GF-D8 (cell line): ENCODE measurements at regions not wholly inside any gene's neighbourhood (a gene's known extent, or its start where the extent isn't known, plus 50 kb on each side); places are given as distances from the start of the nearest gene placed in this dataset.
"Not testable (repeated sequence)": the region's sequence is repeated elsewhere in the genome, so short reads cannot be mapped to it uniquely, and the experiment has no call there.

Source experiments
- DNase-seq: peaks from one replicate; lab custom pipeline; 2025; lab: John Stamatoyannopoulos, UW

GRCh38 chr9:31334837-31335528, 1049.5 kb upstream of the ACO1 start:
- no peak for DNase-seq

- no peak for DNase-seq
These were observed 1048.8 kb upstream of the ACO1 start for GRCh38 chr9:31335529-31336234.

GRCh38 chr9:31336386-31336785, 1048.1 kb upstream of the ACO1 start:
- no peak for DNase-seq

- no peak for DNase-seq
These were observed 1047.6 kb upstream of the ACO1 start for GRCh38 chr9:31336841-31337240.

GRCh38 chr9:31347082-31347617, 1037.3 kb upstream of the ACO1 start:
- no peak for DNase-seq

- no peak for DNase-seq
These were observed 1029.1 kb upstream of the ACO1 start for GRCh38 chr9:31355159-31355882.

GRCh38 chr9:31355965-31356364, 1028.5 kb upstream of the ACO1 start:
- DNase-seq = no peak

GRCh38 chr9:31359071-31359470, 1025.4 kb upstream of the ACO1 start:
- no peak for DNase-seq

GRCh38 chr9:31364171-31364570, 1020.3 kb upstream of the ACO1 start:
- no peak for DNase-seq

- no peak for DNase-seq
These were observed 1011.5 kb upstream of the ACO1 start for GRCh38 chr9:31372799-31373587.

GRCh38 chr9:31377358-31377757, 1007.1 kb upstream of the ACO1 start:
- no peak for DNase-seq

- no peak for DNase-seq
These were observed 995.8 kb upstream of the ACO1 start for GRCh38 chr9:31388660-31389059.

- DNase-seq = no peak
These were observed 995.4 kb upstream of the ACO1 start for GRCh38 chr9:31389075-31389474.

- no peak for DNase-seq
These were observed 993.9 kb upstream of the ACO1 start for GRCh38 chr9:31390403-31391025.

- peak; percentile 1 for DNase-seq
These were observed 991.2 kb upstream of the ACO1 start for GRCh38 chr9:31393240-31393639.

GRCh38 chr9:31394015-31394473, 990.4 kb upstream of the ACO1 start:
- DNase-seq = no peak

GRCh38 chr9:31412081-31412480, 972.4 kb upstream of the ACO1 start:
- no peak for DNase-seq

- no peak for DNase-seq
These were observed 969.3 kb upstream of the ACO1 start for GRCh38 chr9:31415164-31415563.

- no peak for DNase-seq
These were observed 966.0 kb upstream of the ACO1 start for GRCh38 chr9:31418419-31418818.

- DNase-seq = not testable (repeated sequence)
These were observed 940.6 kb upstream of the ACO1 start for GRCh38 chr9:31443630-31444457.
